ENCODE measurements at regions not wholly inside any gene's neighbourhood (a gene's known extent, or its start where the extent isn't known, plus 50 kb on each side); places are given as distances from the start of the nearest gene placed in this dataset.
"Not testable (repeated sequence)": the region's sequence is repeated elsewhere in the genome, so short reads cannot be mapped to it uniquely, and the experiment has no call there.

DNA sequence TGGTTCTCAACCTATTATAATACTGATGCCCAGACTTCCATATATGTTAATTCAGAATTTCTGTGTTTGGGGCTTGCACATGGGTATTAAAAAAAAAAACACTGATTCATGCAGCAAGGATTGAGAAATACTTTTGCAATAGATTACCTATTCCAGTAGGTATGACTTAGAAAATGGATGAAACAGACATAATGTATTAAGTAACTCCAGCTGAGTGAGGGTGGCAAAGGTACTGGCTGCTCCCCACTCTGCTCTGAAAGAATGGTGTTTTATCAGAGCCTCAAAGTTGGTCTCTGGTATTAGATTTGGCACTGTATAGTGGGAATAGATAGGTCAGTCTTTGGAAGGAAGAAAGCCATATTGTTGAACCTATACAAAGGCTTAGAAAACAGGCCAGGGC, 234.3 kb upstream of the FOLH1 start:
- no peak for DNase-seq (ENCODE audit: low read depth)

GRCh38 chr11:49439901-49440300, 231.5 kb upstream of the FOLH1 start:
- not testable (repeated sequence) for DNase-seq (ENCODE audit: low read depth)

GRCh38 chr11:49434308-49434707, 225.9 kb upstream of the FOLH1 start:
- not testable (repeated sequence) for DNase-seq (ENCODE audit: low read depth)

DNA sequence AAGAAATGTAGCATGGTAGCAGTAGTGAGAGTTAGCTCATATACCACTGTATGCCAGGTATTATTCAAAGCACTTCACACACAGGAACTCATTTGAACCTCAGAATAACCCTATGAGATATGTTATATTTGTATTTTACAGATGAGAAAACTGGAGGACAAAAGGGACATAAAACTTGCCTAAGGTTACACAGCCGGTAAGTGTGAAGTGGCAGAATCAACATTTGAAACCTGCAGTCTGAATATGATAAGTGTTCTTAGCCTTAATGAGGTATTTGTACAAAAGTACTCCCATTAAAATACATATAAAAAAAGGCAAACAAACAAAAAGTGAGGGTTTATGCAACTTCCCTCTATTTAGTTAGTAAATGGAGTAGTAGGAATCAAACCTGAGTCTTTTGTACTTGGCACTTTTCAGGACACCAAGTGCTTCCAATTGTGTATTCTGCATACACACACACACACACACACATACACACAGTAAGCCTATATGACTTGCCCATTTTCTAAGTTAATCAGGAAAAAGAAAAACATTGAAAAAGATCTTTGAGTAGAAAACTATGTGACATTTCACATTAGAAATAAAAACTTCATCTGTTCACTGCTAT, 223.9 kb upstream of the FOLH1 start:
- DNase-seq (ENCODE audit: low read depth), result no peak

DNA sequence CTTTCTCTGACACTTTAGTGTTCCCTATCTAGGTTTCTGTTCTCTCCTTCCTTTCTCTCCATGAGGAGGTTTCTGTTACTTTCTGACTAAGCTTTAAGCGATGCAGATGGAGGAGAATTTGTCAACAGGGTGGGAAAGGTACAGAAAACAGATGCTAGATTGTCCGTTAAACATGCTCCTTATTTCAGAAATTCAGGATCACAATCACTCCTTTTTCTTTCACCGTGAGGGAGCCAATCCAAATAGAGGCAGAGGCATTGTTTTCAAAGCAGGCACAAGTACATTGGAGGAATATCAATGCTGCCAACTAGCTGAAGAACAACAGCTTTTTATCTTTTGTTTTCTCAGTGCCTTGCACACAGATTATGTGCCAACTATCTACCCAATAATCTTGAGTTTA, 215.7 kb upstream of the FOLH1 start:
- no peak for DNase-seq (ENCODE audit: low read depth)

GRCh38 chr11:49418877-49419276, 210.5 kb upstream of the FOLH1 start:
- not testable (repeated sequence) for DNase-seq (ENCODE audit: low read depth)

GRCh38 chr11:49405743-49406142, 197.3 kb upstream of the FOLH1 start:
- no peak for DNase-seq (ENCODE audit: low read depth)

- not testable (repeated sequence) for DNase-seq (ENCODE audit: low read depth)
Measured at GRCh38 chr11:49395789-49396188, 187.4 kb upstream of the FOLH1 start.

- DNase-seq (ENCODE audit: low read depth), result not testable (repeated sequence)
Measured at GRCh38 chr11:49390362-49390761, 182.0 kb upstream of the FOLH1 start.

GRCh38 chr11:49389149-49389548, 180.7 kb upstream of the FOLH1 start:
- DNase-seq (ENCODE audit: low read depth), result not testable (repeated sequence)

- not testable (repeated sequence) for DNase-seq (ENCODE audit: low read depth)
Measured at GRCh38 chr11:49384371-49384770, 176.0 kb upstream of the FOLH1 start.

- no peak for DNase-seq (ENCODE audit: low read depth)
Measured at GRCh38 chr11:49377978-49378377, 169.6 kb upstream of the FOLH1 start.

- DNase-seq (ENCODE audit: low read depth), result peak; percentile 0
Measured at GRCh38 chr11:49373866-49374265, 165.5 kb upstream of the FOLH1 start.

DNA sequence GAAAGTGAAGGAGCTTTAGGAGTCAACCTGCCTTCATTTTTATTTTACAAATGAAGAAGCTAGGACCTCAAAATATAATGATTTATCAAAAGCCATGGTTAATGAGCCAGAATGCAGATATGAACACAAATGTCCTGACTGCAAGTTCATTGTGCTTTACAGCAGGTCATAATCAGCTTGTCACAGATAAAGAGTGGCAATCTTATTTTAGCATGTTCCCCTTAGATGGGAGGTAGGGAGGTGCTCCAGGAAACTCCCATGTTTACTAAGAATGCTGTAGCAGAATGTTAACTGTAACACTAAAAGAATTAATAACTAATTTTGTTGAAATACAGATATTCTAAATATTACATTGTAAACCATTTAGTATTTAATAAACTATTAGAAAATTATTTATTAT, 165.0 kb upstream of the FOLH1 start:
- DNase-seq (ENCODE audit: low read depth), result not testable (repeated sequence)

GRCh38 chr11:49372137-49372536, 163.7 kb upstream of the FOLH1 start:
- not testable (repeated sequence) for DNase-seq (ENCODE audit: low read depth)

- DNase-seq (ENCODE audit: low read depth), result not testable (repeated sequence)
Measured at GRCh38 chr11:49368556-49368955, 160.2 kb upstream of the FOLH1 start.

GRCh38 chr11:49365375-49365774, 157.0 kb upstream of the FOLH1 start:
- not testable (repeated sequence) for DNase-seq (ENCODE audit: low read depth)

GRCh38 chr11:49362994-49363393, 154.6 kb upstream of the FOLH1 start:
- DNase-seq (ENCODE audit: low read depth), result not testable (repeated sequence)

GRCh38 chr11:49354536-49354935, 146.1 kb upstream of the FOLH1 start:
- not testable (repeated sequence) for DNase-seq (ENCODE audit: low read depth)

- not testable (repeated sequence) for DNase-seq (ENCODE audit: low read depth)
Measured at GRCh38 chr11:49352868-49353267, 144.5 kb upstream of the FOLH1 start.

- not testable (repeated sequence) for DNase-seq (ENCODE audit: low read depth)
Measured at GRCh38 chr11:49346627-49347026, 138.2 kb upstream of the FOLH1 start.

DNA sequence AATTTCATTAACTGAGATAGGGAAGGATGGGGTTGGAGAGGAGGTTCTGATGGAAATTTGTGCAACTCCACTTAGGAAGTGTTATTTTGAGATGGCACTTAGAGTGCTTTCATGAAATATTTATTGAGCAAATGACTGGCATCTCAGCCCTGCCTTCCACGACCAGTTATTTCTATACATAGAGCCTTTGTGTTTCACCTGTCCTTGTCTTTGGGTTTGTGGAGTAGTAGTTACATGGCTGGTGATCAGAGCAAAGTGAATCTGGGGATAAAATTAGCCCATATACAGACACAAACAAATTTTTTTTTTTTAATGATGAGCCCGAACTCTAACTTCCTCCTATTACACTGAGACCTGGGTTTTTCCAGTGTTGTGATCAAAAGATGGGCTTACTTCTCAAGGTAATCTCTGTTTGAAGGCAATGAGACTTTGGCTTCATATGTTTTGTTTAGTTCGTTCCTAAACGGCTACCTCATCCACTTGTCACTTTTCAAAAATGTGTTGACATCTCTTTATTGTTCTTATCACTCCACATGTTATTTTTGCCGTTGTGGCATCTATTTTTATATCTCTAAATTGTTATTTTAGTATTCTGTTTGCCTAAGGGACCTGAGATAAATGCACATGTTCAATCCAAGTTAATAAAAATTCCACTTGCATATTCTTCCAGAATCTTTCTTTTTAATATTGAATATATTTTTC, 120.2 kb upstream of the FOLH1 start:
- DNase-seq (ENCODE audit: low read depth), result not testable (repeated sequence)

DNA sequence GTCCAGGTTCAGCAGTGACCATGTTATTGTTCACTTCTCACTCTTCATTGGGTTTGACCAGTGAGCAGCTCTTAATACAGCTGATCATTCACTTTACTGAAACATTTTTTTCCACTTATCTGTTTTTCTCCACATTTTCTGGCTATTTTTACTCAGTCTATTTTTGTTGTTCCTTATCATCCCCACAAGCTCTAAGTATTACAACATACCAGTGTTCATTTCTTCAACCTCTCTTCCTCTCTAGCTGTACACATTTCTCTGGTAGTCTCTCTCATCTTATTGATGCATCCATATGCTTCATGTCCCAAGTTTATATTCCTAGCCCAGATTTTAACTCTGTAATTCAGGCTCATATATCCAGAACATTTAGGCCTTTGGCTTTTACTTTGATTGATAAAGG, 119.4 kb upstream of the FOLH1 start:
- DNase-seq (ENCODE audit: low read depth), result not testable (repeated sequence)

GRCh38 chr11:49326651-49327050, 118.2 kb upstream of the FOLH1 start:
- not testable (repeated sequence) for DNase-seq (ENCODE audit: low read depth)

Measured in ELR (cell line).